GM10248 (cell line): ENCODE measurements at regions not wholly inside any gene's neighbourhood (a gene's known extent, or its start where the extent isn't known, plus 50 kb on each side); places are given as distances from the start of the nearest gene placed in this dataset.
"Not testable (repeated sequence)": the region's sequence is repeated elsewhere in the genome, so short reads cannot be mapped to it uniquely, and the experiment has no call there.

ENCODE experiments used
- CTCF ChIA-PET: fragments of 300-600 bp; sonication (Branson Sonifier 250); formaldehyde crosslinking; extraction: SDS; loops from one replicate; lab custom pipeline; 2021; ENCODE audit warnings: antibody characterized with exemption; lab: Yijun Ruan, JAX
- POLR2A ChIA-PET: fragments of 350-650 bp; sonication (Branson Sonifier 250); formaldehyde crosslinking; extraction: SDS; loops from one replicate; lab custom pipeline; 2020; ENCODE audit warnings: antibody characterized with exemption; lab: Yijun Ruan, JAX
- DNase-seq: peaks from one replicate; pipeline ENCODE4 v3.0.0; 2012; ENCODE audit errors: extremely low spot score
- TF ChIP-seq, protein P1 (sequence below): IDR thresholded peaks from 2 replicates; pipeline ENCODE4 v1.5.1; 2012; ENCODE audit warnings: mild to moderate bottlenecking, low read depth; ENCODE audit errors: extremely low read depth, missing control alignments, control extremely low read depth

- CTCF ChIA-PET: interaction anchor here (1.3 to 1.5 kb wide), 2 partner anchors 12 to 26 kb away, joined by 3 to 4 read pairs; no protein-coding TSS in a partner anchor
- TF ChIP-seq, protein P1, sequence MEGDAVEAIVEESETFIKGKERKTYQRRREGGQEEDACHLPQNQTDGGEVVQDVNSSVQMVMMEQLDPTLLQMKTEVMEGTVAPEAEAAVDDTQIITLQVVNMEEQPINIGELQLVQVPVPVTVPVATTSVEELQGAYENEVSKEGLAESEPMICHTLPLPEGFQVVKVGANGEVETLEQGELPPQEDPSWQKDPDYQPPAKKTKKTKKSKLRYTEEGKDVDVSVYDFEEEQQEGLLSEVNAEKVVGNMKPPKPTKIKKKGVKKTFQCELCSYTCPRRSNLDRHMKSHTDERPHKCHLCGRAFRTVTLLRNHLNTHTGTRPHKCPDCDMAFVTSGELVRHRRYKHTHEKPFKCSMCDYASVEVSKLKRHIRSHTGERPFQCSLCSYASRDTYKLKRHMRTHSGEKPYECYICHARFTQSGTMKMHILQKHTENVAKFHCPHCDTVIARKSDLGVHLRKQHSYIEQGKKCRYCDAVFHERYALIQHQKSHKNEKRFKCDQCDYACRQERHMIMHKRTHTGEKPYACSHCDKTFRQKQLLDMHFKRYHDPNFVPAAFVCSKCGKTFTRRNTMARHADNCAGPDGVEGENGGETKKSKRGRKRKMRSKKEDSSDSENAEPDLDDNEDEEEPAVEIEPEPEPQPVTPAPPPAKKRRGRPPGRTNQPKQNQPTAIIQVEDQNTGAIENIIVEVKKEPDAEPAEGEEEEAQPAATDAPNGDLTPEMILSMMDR: no peak
- no peak for DNase-seq
- POLR2A ChIA-PET: no interaction called here
Observed at GRCh38 chr12:85422762-85423161, 142.7 kb downstream of the ALX1 start.

- POLR2A ChIA-PET: no interaction called here
- no peak for DNase-seq
- CTCF ChIA-PET: interaction anchor here (0.6 to 3.5 kb wide), 19 partner anchors 9 to 497 kb away, joined by 3 to 45 read pairs (median 7); no protein-coding TSS in a partner anchor
- TF ChIP-seq, protein P1: no peak
Observed at GRCh38 chr12:85423947-85424346, 143.9 kb downstream of the ALX1 start.

GRCh38 chr12:85424581-85425348 is 144.7 kb downstream of the ALX1 start:
- DNase-seq: peak; percentile 14
- ChIA-PET CTCF (interaction anchor here (0.6 to 3.5 kb wide), 32 partner anchors 8 to 509 kb away, joined by 3 to 45 read pairs (median 5); no protein-coding TSS in a partner anchor), POLR2A (no interaction called here)
- TF ChIP-seq, protein P1: peak; percentile 46

DNA sequence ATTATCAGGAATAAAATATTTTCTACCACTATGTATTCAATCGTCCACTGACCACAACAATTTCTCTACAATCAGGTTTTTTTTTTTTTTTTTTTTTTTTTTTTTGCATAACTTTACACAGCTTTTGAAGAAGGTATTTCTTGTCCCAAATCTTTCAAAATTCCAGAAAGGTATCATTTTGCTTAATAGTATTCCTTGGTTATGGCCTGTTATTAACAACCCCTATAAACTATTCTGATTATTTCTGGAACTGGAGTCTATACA is 145.3 kb downstream of the ALX1 start:
- no peak for DNase-seq
- POLR2A ChIA-PET: no interaction called here
- TF ChIP-seq, protein P1: no peak
- CTCF ChIA-PET: interaction anchor here (0.6 to 3.5 kb wide), 30 partner anchors 8 to 508 kb away, joined by 3 to 45 read pairs (median 5); no protein-coding TSS in a partner anchor

DNA sequence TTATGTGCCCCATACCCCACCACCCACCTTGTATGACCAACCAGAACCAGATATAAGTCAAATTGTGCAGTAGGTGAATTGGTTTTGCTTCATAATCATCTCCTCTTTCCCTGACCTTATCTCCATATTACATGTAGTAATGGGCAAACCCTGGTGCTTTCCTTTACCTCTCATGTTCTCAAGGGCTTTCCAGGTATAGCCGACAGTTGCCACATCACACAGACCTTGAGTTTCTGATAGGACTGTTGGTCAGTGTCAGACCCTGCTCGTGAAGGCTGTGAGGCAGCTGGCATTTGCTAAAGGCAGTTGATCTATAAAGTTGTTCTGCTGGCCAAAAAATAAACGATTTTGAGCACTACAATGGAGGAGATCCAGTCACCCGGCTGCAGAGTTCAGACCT is 145.9 kb downstream of the ALX1 start:
- CTCF ChIA-PET: interaction anchor here (0.7 to 3.5 kb wide), 19 partner anchors 9 to 495 kb away, joined by 3 to 45 read pairs (median 7); no protein-coding TSS in a partner anchor
- POLR2A ChIA-PET: no interaction called here
- TF ChIP-seq, protein P1: no peak
- DNase-seq: no peak

GRCh38 chr12:85433148-85433547 is 153.1 kb downstream of the ALX1 start:
- CTCF ChIA-PET: interaction anchor here (3.1 kb wide), 1 partner anchor 8 kb away, joined by 23 read pairs; no protein-coding TSS in a partner anchor
- DNase-seq, POLR2A ChIA-PET: not testable (repeated sequence)

- TF ChIP-seq, protein P1: no peak
- DNase-seq: no peak
- POLR2A ChIA-PET: no interaction called here
- CTCF ChIA-PET: interaction anchor here (1.0 to 2.9 kb wide), 3 partner anchors 11 to 19 kb away, joined by 3 to 19 read pairs (median 3); no protein-coding TSS in a partner anchor
Observed at GRCh38 chr12:85440271-85440670, 160.3 kb downstream of the ALX1 start.
